HepG2 (cell line): ENCODE measurements at regions not wholly inside any gene's neighbourhood (a gene's known extent, or its start where the extent isn't known, plus 50 kb on each side); places are given as distances from the start of the nearest gene placed in this dataset.

Experiments used
- ATAC-seq: fragments of 200-7000 bp; cut with Tn5 transposase; 3 replicates; pipeline ENCODE4 v1.9.1; 2020; ENCODE audit warnings: mild to moderate bottlenecking, moderate library complexity
- BruUV-seq: library from RNA; stranded (reverse); fragments of 400-500 nt; replicated peaks from 2 replicates; lab custom pipeline; 2021; lab: Mats Ljungman, UMichigan
- CTCF ChIA-PET: fragments of 300-600 bp; formaldehyde crosslinking; extraction: SDS; loops from one replicate; lab custom pipeline; 2021; ENCODE audit warnings: low total read pairs, inconsistent platforms, low intra/inter-chr PET ratio; lab: Yijun Ruan, JAX
- POLR2A ChIA-PET: fragments of 350-600 bp; sonication (Branson Sonifier 250); formaldehyde crosslinking; loops from one replicate; lab custom pipeline; 2020; ENCODE audit warnings: antibody characterized with exemption, inconsistent platforms; lab: Yijun Ruan, JAX
- DNase-seq: peaks from one replicate; pipeline ENCODE4 v3.0.0-alpha.2; 2015; ENCODE audit warnings: low spot score
- FAIRE-seq: peaks from 3 replicates; lab custom pipeline; 2011; peaks lifted over from hg19 to GRCh38; lab: Jason Lieb, UNC
- H2AFZ ChIP-seq: one replicate; pipeline ENCODE4 v1.6.1; 2011; ENCODE audit warnings: low read length, inconsistent platforms
- H3K27ac ChIP-seq: fragments of 300-600 bp; 3 replicates; pipeline ENCODE4 v1.8.0; 2011; ENCODE audit warnings: mixed run types, mild to moderate bottlenecking, mixed read lengths, low read length, inconsistent platforms; ENCODE audit not compliant: insufficient read depth; ENCODE audit errors: extremely low read length
- H3K27me3 ChIP-seq, 2 experiments: fragments of 200-600 bp in 1 of 2; 2 replicates in 1 of 2; 3 replicates in 1 of 2; pipeline versions ENCODE4 v1.6.0 to v1.8.0; 2011; ENCODE audit warnings: low read length in 2 of 2, mild to moderate bottlenecking in 2 of 2, moderate library complexity in 2 of 2, inconsistent platforms in 1 of 2; ENCODE audit not compliant: insufficient read depth in 2 of 2, control insufficient read depth in 1 of 2
- H3K36me3 ChIP-seq, 2 experiments: fragments of 200-600 bp in 1 of 2; replicated peaks in 1 of 2; 2 replicates in 1 of 2; 3 replicates in 1 of 2; pipeline versions ENCODE4 v1.5.1 to v1.8.0; 2011; ENCODE audit warnings: low read length in 2 of 2, inconsistent platforms in 1 of 2; ENCODE audit not compliant: insufficient read depth in 2 of 2, control insufficient read depth in 1 of 2
- H3K4me1 ChIP-seq: 2 replicates; pipeline ENCODE4 v1.5.1; 2012; ENCODE audit warnings: low read length, inconsistent platforms; ENCODE audit not compliant: insufficient read depth
- H3K4me2 ChIP-seq: 2 replicates; pipeline ENCODE4 v1.6.0; 2011; ENCODE audit warnings: low read depth, low read length, inconsistent platforms
- H3K4me3 ChIP-seq, 3 experiments: fragments of 200-600 bp in 1 of 3; sonication (generic), shearing (Covaris generic) in 1 of 3; replicated peaks in 1 of 3; 2 replicates each; pipeline ENCODE4 v1.5.1; 2011 to 2016; ENCODE audit warnings: low read length in 3 of 3, inconsistent platforms in 2 of 3, low read depth in 2 of 3, mild to moderate bottlenecking in 2 of 3, control low read depth in 1 of 3, mixed read lengths in 1 of 3; ENCODE audit not compliant: insufficient read depth in 1 of 3
- H3K79me2 ChIP-seq: one replicate; pipeline ENCODE4 v1.6.1; 2011; ENCODE audit warnings: low read length, inconsistent platforms; ENCODE audit not compliant: insufficient read depth
- H3K9ac ChIP-seq: 2 replicates; pipeline ENCODE4 v1.6.0; 2011; ENCODE audit warnings: mild to moderate bottlenecking, low read depth, low read length, inconsistent platforms; ENCODE audit not compliant: insufficient read depth
- H3K9me3 ChIP-seq: 2 replicates; pipeline ENCODE4 v1.5.1; 2012; ENCODE audit warnings: mild to moderate bottlenecking, low read length
- H4K20me1 ChIP-seq: 2 replicates; pipeline ENCODE4 v1.6.0; 2011; ENCODE audit warnings: inconsistent platforms, mild to moderate bottlenecking, low read length, moderate library complexity; ENCODE audit not compliant: insufficient read depth
- CBX2 ChIP-seq, 2 experiments: fragments of 200-600 bp in 1 of 2; sonication (generic); formaldehyde crosslinking in 1 of 2; IDR thresholded peaks; 2 replicates each; pipeline versions ENCODE4 v1.7.0 to v1.8.1; 2018 to 2022; ENCODE audit warnings: low read depth in 2 of 2, low read length in 1 of 2, mild to moderate bottlenecking in 1 of 2, missing genetic modification reagents in 1 of 2
- IKZF4 ChIP-seq: sonication (generic); formaldehyde crosslinking; IDR thresholded peaks from 2 replicates; pipeline ENCODE4 v1.5.1; 2020; ENCODE audit warnings: borderline replicate concordance, mild to moderate bottlenecking, low read depth, missing genetic modification reagents; ENCODE audit errors: not compliant biosample characterization
- KLF16 ChIP-seq, 2 experiments: sonication (generic) in 1 of 2; formaldehyde crosslinking in 1 of 2; IDR thresholded peaks; 2 replicates each; pipeline versions ENCODE4 v1.6.1 to v1.8.0; 2016 to 2023; ENCODE audit warnings: missing genetic modification reagents in 2 of 2, missing compliant biosample characterization in 1 of 2
- MED8 ChIP-seq: sonication (generic); formaldehyde crosslinking; IDR thresholded peaks from 2 replicates; pipeline ENCODE4 v1.8.1; 2023; ENCODE audit warnings: mild to moderate bottlenecking, missing genetic modification reagents; ENCODE audit not compliant: insufficient replicate concordance
- NFAT5 ChIP-seq: sonication (generic); formaldehyde crosslinking; IDR thresholded peaks from 2 replicates; pipeline ENCODE4 v1.4.0; 2020; ENCODE audit warnings: missing genetic modification reagents
- NFE2 ChIP-seq: sonication (generic); formaldehyde crosslinking; IDR thresholded peaks from 2 replicates; pipeline ENCODE4 v1.4.0; 2020; ENCODE audit warnings: missing genetic modification reagents
- SRSF4 ChIP-seq: fragments of 200-400 bp; formaldehyde crosslinking; IDR thresholded peaks from one replicate; pipeline ENCODE4 v1.6.1; 2018; ENCODE audit warnings: mild to moderate bottlenecking, low read depth, low read length, moderate library complexity; ENCODE audit not compliant: poor library complexity, severe bottlenecking
- U2AF1 ChIP-seq: fragments of 200-400 bp; formaldehyde crosslinking; optimal IDR thresholded peaks from 2 replicates; pipeline ENCODE3; 2017; ENCODE audit warnings: mild to moderate bottlenecking, low read depth, low read length
- WIZ ChIP-seq: sonication (generic); formaldehyde crosslinking; IDR thresholded peaks from 2 replicates; pipeline ENCODE4 v1.5.1; 2020; ENCODE audit warnings: mild to moderate bottlenecking, missing genetic modification reagents
- ZBTB20 ChIP-seq: sonication (generic); formaldehyde crosslinking; IDR thresholded peaks from 2 replicates; pipeline ENCODE4 v1.8.1; 2023; ENCODE audit warnings: missing genetic modification reagents, low read depth, mild to moderate bottlenecking, borderline replicate concordance
- ZBTB21 ChIP-seq: sonication (generic); formaldehyde crosslinking; IDR thresholded peaks from 2 replicates; pipeline ENCODE4 v1.4.0; 2020; ENCODE audit warnings: missing genetic modification reagents
- ZHX1 ChIP-seq: sonication (generic); formaldehyde crosslinking; IDR thresholded peaks from 2 replicates; pipeline ENCODE4 v1.8.1; 2022; ENCODE audit warnings: low read depth, mild to moderate bottlenecking, missing genetic modification reagents
- ZNF253 ChIP-seq: sonication (generic); formaldehyde crosslinking; IDR thresholded peaks from 2 replicates; pipeline ENCODE4 v1.8.0; 2022; ENCODE audit warnings: mild to moderate bottlenecking, missing genetic modification reagents, borderline replicate concordance
- ZNF343 ChIP-seq: sonication (generic); formaldehyde crosslinking; IDR thresholded peaks from 2 replicates; pipeline ENCODE4 v1.4.0; 2020; ENCODE audit warnings: mild to moderate bottlenecking, missing genetic modification reagents
- WGBS: methylation state at CpG from one replicate; pipeline ENCODE4 v1.1.6; 2017; ENCODE audit warnings: low lambda C conversion rate; 5-methylcytosine and 5-hydroxymethylcytosine counted together
- in situ Hi-C: cut with HindIII; loops from 2 replicates; pipeline ENCODE4 v1.10.0; 2017; ENCODE audit warnings: low pct_unique_long_range_greater_than_20kb; ENCODE audit not compliant: extremely low pct_ligation_motif_present
- intact Hi-C: fragments of 100-400 bp; cut with micrococcal nuclease; formaldehyde crosslinking; loops from one replicate; pipeline ENCODE4 v1.10.0; 2022; ENCODE audit not compliant: unreplicated experiment

- no peak for TF ChIP-seq NFAT5
- TF ChIP-seq KLF16 (CRISPR knock-in tag; IDR thresholded peaks at IDR 0.05), result no peak
These were observed 1287.6 kb downstream of the STIM2 start (continued) for GRCh38 chr4:28148221-28148620.

GRCh38 chr4:28149762-28150161 is 1289.1 kb downstream of the STIM2 start:
- no peak overlapping the region for H3K4me2 ChIP-seq
- H3K9me3 ChIP-seq, result peaks cover 34% of the 10 kb centered on the region; the same call in 1 of the 2 replicates
- CTCF ChIA-PET, result no interaction called here
- intact Hi-C loops, result no loop called here
- no peaks in the 10 kb centered on the region for H3K36me3 ChIP-seq
- no peak for FAIRE-seq
- TF ChIP-seq NFE2 (no peak), SRSF4 (no peak), ZBTB21 (CRISPR knock-in tag) (no peak), MED8 (CRISPR knock-in tag) (no peak), ZHX1 (CRISPR knock-in tag) (no peak), ZNF343 (CRISPR knock-in tag) (no peak), WIZ (CRISPR knock-in tag) (no peak), ZNF253 (CRISPR knock-in tag) (no peak), ZBTB20 (CRISPR knock-in tag) (no peak), IKZF4 (CRISPR knock-in tag) (no peak), CBX2 (IDR thresholded peaks at IDR 0.05; ENCODE audit: low read depth, low read length) (no peak), CBX2 (CRISPR knock-in tag; IDR thresholded peaks at IDR 0.05; ENCODE audit: low read depth) (no peak), U2AF1 (no peak)
- no peak for ATAC-seq
- H4K20me1 ChIP-seq, result no peaks in the 10 kb centered on the region
- no peak for DNase-seq
- H3K79me2 ChIP-seq, result no peaks in the 10 kb centered on the region
- POLR2A ChIA-PET, result no interaction called here
- H2AFZ ChIP-seq, result no peak overlapping the region
- no TSS peak for BruUV-seq
- no peaks in the 10 kb centered on the region for H3K27me3 ChIP-seq
- H3K27ac ChIP-seq, result no peak overlapping the region
- in situ Hi-C loops, result no loop called here
- no peak overlapping the region for H3K4me3 ChIP-seq
- H3K9ac ChIP-seq, result no peak overlapping the region
- 28% methylated on average over 3 of the region's 3 CpGs for WGBS
- H3K4me1 ChIP-seq, result no peaks in the 10 kb centered on the region
